ENCODE measurements at regions not wholly inside any gene's neighbourhood (a gene's known extent, or its start where the extent isn't known, plus 50 kb on each side); places are given as distances from the start of the nearest gene placed in this dataset.

DNA sequence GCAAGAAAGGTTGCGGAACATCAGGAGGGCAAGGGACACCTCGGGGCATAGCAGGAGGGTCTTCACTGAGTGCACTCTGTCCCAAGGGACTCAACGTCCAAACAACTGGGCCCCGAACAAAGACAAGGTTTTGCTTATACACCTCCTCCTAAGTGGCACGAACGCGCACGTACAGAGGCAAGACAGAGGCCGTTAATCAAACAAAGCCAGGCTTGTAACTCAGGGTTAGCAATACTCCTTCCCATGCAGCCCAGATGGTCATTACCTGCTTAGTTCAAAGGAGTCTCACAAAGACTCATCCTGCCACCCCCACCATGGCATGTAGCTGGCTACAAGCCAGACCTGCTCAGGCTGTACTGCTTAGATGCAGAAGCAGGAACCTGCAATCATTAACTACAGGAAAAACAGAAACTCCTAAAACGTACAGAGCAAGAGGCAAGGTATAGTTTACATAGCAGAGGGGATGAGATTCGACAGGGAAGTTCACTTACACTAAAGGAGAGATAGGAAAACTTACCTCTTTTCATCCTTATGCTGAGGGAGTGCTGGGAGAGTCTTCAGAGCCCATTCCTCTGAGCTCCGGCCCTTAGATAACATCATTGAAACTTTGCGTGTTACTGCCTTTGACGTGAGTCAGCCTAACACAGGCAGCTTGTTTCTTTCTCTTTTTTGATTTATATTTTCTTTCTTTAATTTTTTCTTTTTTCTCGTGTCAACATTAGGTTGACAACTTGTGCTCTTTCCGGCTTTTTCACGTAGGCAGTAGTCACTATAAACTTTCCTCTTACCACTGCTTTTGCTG is 1319.1 kb downstream of the TMEM121 start (continued):
- TF ChIP-seq, protein P1, sequence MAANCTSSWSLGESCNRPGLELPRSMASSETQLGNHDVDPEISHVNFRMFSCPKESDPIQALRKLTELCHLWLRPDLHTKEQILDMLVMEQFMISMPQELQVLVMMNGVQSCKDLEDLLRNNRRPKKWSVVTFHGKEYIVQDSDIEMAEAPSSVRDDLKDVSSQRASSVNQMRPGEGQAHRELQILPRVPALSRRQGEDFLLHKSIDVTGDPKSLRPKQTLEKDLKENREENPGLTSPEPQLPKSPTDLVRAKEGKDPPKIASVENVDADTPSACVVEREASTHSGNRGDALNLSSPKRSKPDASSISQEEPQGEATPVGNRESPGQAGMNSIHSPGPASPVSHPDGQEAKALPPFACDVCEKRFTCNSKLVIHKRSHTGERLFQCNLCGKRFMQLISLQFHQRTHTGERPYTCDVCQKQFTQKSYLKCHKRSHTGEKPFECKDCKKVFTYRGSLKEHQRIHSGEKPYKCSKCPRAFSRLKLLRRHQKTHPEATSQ (CRISPR knock-in tag; IDR thresholded peaks at IDR 0.05; ENCODE audit: borderline replicate concordance) = no peak
- TF ChIP-seq HOXA7 (CRISPR knock-in tag; IDR thresholded peaks at IDR 0.05) (no peak), ZBTB3 (CRISPR knock-in tag; IDR thresholded peaks at IDR 0.05; ENCODE audit: borderline replicate concordance, low read depth) (0 out of 2 replicates have a peak, but pooled peaks have one; percentile 37), SYNCRIP (IDR thresholded peaks at IDR 0.05; ENCODE audit: insufficient read depth, low read depth, low read length) (no peak), JARID2 (CRISPR knock-in tag; IDR thresholded peaks at IDR 0.05; ENCODE audit: insufficient replicate concordance) (no peak), RBFOX2 (IDR thresholded peaks at IDR 0.05; ENCODE audit: low read depth, low read length) (no peak), ZNF713 (CRISPR knock-in tag; IDR thresholded peaks at IDR 0.05) (no peak), MXD3 (CRISPR knock-in tag; IDR thresholded peaks at IDR 0.05) (no peak), PLSCR1 (CRISPR knock-in tag; IDR thresholded peaks at IDR 0.05; ENCODE audit: borderline replicate concordance) (no peak), ERF (CRISPR knock-in tag; IDR thresholded peaks at IDR 0.05) (peak; percentile 63; the same call in 1 of the 2 replicates), TAF15 (IDR thresholded peaks at IDR 0.05; ENCODE audit: low read depth, low read length, poor library complexity, severe bottlenecking) (no peak), ZNF234 (CRISPR knock-in tag; conservative IDR thresholded peaks at IDR 0.05) (no peak), THAP7 (CRISPR knock-in tag; IDR thresholded peaks at IDR 0.05) (no peak; the same call in 1 of the 2 replicates), ZNF317 (CRISPR knock-in tag; IDR thresholded peaks at IDR 0.05) (no peak), GPBP1L1 (CRISPR knock-in tag; IDR thresholded peaks at IDR 0.05) (no peak), ZNF510 (CRISPR knock-in tag; IDR thresholded peaks at IDR 0.05; ENCODE audit: low read depth) (no peak), LCORL (IDR thresholded peaks at IDR 0.05) (peak; percentile 77), LCORL (CRISPR knock-in tag; IDR thresholded peaks at IDR 0.05) (peak; percentile 43; the same call in 1 of the 2 replicates), ZNF7 (CRISPR knock-in tag; IDR thresholded peaks at IDR 0.05) (no peak), ELF3 (CRISPR knock-in tag; IDR thresholded peaks at IDR 0.05) (peak; percentile 96), ZNF251 (CRISPR knock-in tag; IDR thresholded peaks at IDR 0.05) (no peak), ZNF205 (CRISPR knock-in tag; IDR thresholded peaks at IDR 0.05) (no peak), ZEB1 (IDR thresholded peaks at IDR 0.05; ENCODE audit: insufficient replicate concordance, low read depth) (peak; percentile 19), ZNF232 (CRISPR knock-in tag; IDR thresholded peaks at IDR 0.05; ENCODE audit: borderline replicate concordance) (no peak), CBX5 (CRISPR knock-in tag; IDR thresholded peaks at IDR 0.05; ENCODE audit: borderline replicate concordance) (peak; percentile 64; the same call in 1 of the 2 replicates), ZZZ3 (CRISPR knock-in tag; IDR thresholded peaks at IDR 0.05; ENCODE audit: borderline replicate concordance) (no peak), ESRRA (CRISPR knock-in tag; IDR thresholded peaks at IDR 0.05; ENCODE audit: low read depth) (no peak)

Data from HepG2 (cell line).